RPMI7951 (cell line): ENCODE measurements at regions not wholly inside any gene's neighbourhood (a gene's known extent, or its start where the extent isn't known, plus 50 kb on each side); places are given as distances from the start of the nearest gene placed in this dataset.
A peak's percentile ranks its signal among the peaks of the same experiment; 100 is the strongest.

Experiments used
- DNase-seq: peaks from one replicate; pipeline ENCODE4 v3.0.0-alpha.2; 2012; ENCODE audit warnings: low read depth

- DNase-seq, result peak; percentile 27
Observed at GRCh38 chr12:107441665-107442300, 243.8 kb upstream of the PWP1 start.

- no peak for DNase-seq
Observed at GRCh38 chr12:107442326-107442987, 243.1 kb upstream of the PWP1 start.

GRCh38 chr12:107443320-107444090, 242.1 kb upstream of the PWP1 start:
- DNase-seq, result no peak

DNA sequence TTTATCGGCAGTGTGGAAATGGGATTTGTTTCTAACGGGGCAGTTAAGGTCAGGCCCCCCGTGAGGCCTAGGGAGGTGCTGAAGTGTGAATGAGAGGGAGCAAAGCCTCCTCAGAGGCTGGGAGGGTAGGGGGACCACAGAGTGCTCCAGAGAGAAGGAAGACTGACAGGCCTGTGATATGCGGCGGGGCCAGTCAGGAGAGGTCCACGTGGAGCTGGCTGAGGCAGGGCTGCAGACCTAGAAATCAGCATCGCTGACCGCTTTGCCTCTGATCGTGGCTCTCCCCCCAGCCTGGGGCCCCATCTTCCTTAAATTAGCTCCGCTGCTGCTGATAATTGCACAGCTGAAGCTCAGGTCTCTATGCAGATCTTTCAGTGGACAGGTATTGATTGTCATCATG, 240.8 kb upstream of the PWP1 start:
- DNase-seq, result no peak

DNA sequence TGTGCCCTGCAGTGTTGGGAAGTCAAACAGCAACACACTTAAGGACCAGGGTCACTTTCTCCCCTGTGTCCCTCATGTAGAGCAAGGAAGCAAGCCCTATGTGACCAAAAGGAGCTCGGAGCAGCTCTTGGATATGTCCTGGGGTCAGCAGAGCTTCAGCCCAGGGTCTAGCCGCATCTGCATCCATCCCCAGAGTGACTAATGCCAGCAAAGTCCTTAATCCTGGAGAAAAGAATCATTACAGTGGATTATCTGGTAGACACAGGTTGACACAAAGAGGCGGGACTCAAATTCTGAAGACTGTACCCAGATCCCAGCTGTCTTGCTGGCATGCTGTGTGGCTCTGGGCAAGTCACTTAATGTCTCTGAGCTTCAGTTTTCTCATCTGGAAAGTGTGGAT, 239.1 kb upstream of the PWP1 start:
- DNase-seq, result no peak

DNA sequence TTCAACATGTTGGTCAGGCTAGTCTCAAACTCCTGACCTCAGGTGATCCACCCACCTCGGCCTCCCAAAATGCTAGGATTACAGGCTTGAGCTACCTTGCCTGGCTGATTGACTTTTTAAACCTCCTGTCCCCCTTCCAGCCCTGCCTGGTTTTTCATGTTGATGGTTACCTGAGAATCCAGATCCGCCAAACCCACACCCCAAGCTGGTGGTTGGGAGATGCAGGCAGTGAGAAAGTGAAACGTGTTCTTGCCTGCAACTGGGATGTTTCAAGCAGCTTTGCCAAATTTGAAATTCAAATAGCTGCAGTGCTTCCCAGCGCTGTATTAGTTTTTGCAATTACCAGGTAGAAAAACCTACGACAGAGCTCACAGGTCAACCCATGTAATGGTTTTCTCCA, 238.3 kb upstream of the PWP1 start:
- no peak for DNase-seq

- no peak for DNase-seq
Observed at GRCh38 chr12:107448198-107448597, 237.4 kb upstream of the PWP1 start.

DNA sequence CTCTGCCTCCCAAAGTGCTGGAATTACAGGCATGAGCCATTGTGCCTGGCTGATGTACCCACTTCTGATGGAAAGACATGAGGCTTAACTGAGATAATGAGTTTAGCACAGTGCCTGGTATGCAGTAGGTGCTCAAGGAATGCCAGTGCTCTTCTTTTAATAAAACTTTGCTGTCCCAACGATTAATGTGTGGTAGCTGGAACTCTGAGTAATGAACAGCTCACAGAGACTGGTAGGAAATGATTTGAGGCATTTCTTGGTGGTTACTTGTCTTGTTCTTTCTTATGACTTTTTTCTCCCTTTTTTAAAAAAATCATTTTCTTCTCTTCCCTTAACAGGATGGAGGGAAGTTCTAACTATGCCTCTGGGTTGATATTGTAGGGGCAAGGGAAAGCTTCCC, 235.7 kb upstream of the PWP1 start:
- no peak for DNase-seq

- no peak for DNase-seq
Observed at GRCh38 chr12:107450541-107450940, 235.1 kb upstream of the PWP1 start.

DNA sequence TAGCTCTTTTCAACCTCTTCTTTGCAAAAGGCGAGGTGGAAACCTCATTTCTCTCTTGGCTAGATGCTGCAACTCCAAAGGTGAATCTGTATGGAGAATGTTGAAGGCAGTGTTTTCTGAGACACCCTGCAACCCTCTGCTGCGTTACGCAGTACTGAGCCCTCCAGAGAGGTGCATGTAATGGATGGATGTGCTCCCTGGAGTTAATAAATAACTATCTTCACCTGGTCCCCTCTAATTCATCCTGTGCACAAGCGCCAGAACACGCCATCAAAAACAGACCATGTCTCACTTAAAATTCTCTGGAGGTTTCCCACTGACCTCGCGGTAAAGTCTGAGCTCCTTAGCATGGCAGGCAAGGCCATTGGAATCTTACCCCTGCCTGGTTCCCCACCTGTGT, 234.4 kb upstream of the PWP1 start:
- no peak for DNase-seq

GRCh38 chr12:107454109-107454830, 231.3 kb upstream of the PWP1 start:
- DNase-seq, result no peak

- DNase-seq, result no peak
Observed at GRCh38 chr12:107457362-107457935, 228.2 kb upstream of the PWP1 start.

DNA sequence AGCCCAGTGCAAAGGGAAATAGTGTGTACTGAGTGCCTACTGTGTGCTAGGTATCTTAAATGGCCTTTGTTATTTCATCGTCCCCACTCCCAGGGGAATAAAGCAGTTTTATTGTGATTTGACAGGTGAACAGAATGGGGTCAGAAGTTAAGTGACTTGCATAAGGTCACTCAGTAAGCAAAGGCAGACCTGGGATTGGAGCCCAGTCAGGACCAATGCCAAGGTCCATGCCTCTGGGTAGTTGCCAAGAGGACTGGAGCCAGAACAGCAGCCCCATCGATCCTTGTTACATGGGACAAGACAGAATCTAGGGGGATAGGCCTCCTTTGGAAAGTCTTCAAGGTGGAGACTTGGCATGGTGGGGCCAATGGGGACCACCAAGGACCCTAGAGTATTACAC, 227.4 kb upstream of the PWP1 start:
- DNase-seq, result no peak

DNA sequence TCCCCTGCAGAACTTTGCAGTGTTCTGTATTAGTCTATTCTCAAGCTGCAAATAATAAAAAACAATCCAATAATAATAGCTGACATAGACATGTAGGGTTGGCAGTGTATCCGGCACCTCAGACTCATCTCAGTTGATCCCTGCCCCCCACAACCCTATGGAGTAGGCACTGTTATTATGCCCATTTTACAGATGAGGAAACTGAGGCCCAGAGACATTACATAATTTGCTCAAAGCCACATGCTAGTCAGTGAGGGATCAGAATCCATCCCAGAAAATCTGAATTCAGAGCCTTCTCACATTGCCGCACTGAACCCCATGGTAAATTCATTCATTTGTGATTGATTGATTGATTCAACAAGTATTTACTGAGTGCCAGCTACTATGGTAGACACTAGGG, 226.6 kb upstream of the PWP1 start:
- no peak for DNase-seq

DNA sequence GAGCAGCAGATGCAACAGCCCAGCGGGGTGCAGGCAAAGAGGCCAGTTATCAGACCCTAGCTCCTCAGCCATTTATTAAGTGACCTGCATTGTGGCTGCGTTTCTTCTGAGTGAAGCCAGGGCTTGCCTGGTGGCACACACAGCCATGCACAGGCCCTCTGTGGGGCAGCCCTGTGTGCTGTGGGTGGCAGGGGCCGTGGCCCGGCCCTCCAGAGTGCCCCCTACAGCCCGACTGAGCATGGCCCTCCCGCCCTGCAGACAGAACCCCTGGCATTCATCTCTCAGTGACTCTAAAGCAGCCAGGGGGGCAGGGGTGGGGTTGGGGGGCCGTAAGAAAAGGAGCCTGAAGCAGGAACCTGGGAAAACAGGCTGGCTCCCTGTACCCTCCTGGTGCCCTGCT, 226.0 kb upstream of the PWP1 start:
- DNase-seq, result no peak

DNA sequence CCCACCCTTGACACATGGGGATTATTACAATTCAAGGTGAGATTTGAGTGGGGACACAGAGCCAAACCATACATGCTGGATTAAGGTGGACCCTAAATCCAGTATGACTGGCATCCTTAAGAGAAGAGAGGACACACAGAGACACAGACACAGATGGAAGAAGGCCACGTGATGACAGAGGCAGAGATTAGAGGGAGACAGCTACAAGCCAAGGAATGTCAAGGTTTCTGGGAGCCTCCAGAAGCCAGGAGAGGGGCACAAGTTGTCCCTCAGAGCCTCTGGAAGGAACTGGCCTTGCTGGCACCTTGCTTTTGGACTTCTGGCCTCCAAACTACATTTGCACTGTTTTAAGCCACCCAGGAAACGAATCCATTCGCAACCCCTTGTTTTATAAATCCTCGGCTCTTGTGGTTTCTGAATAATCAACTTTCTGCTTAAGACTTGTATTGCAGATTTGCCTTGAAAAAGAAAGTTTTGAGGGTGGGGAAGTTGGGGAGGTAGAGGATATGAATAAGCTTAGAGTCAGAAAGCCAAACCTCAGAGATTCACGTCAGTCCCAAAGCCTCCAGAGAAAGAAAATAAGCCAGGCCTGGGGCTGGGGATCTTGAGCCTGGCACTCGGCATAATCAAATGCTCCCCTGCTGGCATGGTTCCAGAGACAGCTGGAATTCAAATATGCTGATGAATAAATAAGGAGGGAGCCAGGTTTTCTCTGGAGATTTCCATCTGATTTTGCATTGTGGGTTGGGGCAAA, 224.2 kb upstream of the PWP1 start:
- peak; percentile 79 for DNase-seq

DNA sequence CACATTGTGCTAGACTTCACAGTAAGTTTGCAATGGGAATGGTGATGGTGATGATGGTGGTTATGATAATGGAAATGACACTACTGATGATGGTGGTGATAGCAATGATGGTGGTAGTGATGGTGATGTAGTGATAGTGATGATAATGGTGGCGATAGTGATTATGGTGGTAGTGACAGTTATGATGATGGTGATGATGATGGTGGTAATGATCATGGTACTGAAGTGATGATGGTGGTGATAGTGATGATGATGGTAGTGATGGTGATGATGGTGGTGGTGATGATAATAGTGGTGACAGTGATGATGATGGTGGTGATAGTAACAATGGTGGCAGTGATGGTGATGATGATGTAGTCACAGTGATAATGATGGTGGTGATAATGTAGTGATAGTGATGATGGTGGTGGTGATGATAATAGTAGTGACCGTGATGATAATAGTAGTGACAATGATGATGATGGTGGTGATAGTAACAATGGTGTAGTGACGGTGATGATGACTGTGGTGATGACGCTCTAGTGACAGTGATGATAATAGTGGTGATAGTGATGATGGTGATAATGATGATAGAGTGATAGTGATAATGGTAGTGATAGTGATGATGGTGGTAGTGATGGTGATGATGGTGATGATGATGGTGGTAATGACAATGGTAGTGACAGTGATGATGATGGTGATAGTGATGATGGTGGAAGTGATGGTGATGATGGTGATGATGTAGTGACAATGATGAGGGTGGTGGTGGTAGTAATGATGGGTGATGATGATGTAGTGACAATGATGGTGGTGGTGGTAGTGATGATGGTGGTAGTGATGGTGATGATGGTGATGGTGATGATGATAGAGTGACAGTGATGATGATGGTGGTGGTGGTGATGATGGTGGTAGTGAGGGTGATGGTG, 222.9 kb upstream of the PWP1 start:
- DNase-seq, result no peak

DNA sequence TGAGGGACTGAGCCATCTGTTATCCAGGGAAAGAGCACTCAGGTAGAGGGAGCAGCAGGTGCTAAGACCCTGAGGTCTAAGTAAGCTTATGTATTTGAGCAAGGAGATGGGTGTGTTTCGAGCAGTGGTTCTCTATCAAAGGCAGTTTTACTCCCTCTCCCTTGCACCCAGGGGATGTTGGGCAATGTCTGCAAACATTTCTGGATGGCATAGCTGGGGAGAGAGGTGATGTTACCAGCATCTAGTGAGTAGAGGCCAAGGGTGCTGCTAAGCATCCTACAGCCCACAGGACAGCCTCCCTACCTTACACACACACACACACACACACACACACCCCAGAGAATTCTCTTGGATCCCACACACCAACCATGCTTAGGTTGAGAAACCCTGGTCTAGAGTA, 221.0 kb upstream of the PWP1 start:
- DNase-seq, result no peak

GRCh38 chr12:107465625-107466024, 220.0 kb upstream of the PWP1 start:
- no peak for DNase-seq

DNA sequence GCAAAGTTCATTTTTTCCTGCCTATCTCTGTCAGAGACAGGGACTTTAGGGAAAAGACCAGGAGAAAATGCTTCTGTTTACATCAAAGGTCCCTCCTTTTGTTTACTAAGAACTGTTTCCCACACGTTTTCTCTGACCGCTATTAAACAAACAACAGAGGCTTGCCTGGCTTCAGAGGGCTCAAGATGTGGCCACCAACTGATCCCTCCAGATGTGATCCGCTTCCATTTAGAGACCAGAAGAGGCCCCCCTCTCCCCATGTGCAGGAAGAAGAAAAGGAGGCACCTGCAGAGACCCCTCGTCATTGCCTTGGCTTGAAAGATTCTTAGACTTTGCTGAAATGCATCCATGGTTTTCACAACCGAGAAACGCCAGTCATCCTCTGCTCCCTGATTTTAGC, 217.9 kb upstream of the PWP1 start:
- DNase-seq, result no peak
